K562 (cell line): ENCODE measurements at regions not wholly inside any gene's neighbourhood (a gene's known extent, or its start where the extent isn't known, plus 50 kb on each side); places are given as distances from the start of the nearest gene placed in this dataset.

Source experiments
- HDGF ChIP-seq: fragments of 450-650 bp; IDR thresholded peaks from 2 replicates; pipeline ENCODE4 v1.6.1; 2016
- HMG20B ChIP-seq: fragments of 250-450 bp; sonication (Bioruptor Pico); IDR thresholded peaks from 2 replicates; pipeline ENCODE4 v1.5.0; 2021; ENCODE audit warnings: mild to moderate bottlenecking
- MCM2 ChIP-seq: fragments of 450-650 bp; IDR thresholded peaks from 2 replicates; pipeline ENCODE4 v1.6.1; 2017; ENCODE audit warnings: low read depth, mild to moderate bottlenecking
- MYC ChIP-seq, 2 experiments: fragments of 250-450 bp in 1 of 2; sonication (Bioruptor Pico) in 1 of 2; IDR thresholded peaks; 2 replicates each; pipeline versions ENCODE4 v1.5.1 to v1.6.1; 2012 to 2021; ENCODE audit warnings: low read depth in 2 of 2, borderline replicate concordance in 1 of 2, improper control_type of control experiment in 1 of 2, low read length in 1 of 2, mild to moderate bottlenecking in 1 of 2, moderate library complexity in 1 of 2
- SMARCA4 ChIP-seq: fragments of 450-650 bp; IDR thresholded peaks from 2 replicates; pipeline ENCODE4 v1.6.1; 2016
- YY1 ChIP-seq, 3 experiments: IDR thresholded peaks; 2 replicates each; pipeline ENCODE4 v1.6.1; 2011; ENCODE audit warnings: low read length in 2 of 3, mild to moderate bottlenecking in 2 of 3, moderate library complexity in 2 of 3, borderline replicate concordance in 1 of 3, control low read depth in 1 of 3, low read depth in 1 of 3; ENCODE audit not compliant: insufficient read depth in 3 of 3, insufficient replicate concordance in 2 of 3, control insufficient read depth in 1 of 3, insufficient read length in 1 of 3; ENCODE audit errors: extremely low read depth in 1 of 3
- ZFX ChIP-seq: sonication (generic); formaldehyde crosslinking; IDR thresholded peaks from 2 replicates; pipeline ENCODE4 v1.8.0; 2022; ENCODE audit warnings: mild to moderate bottlenecking, missing genetic modification reagents, moderate library complexity
- TF ChIP-seq, protein P1 (sequence below), 3 experiments: IDR thresholded peaks in 2 of 3; conservative IDR thresholded peaks in 1 of 3; 2 replicates each; pipeline ENCODE4 v1.5.1; 2011 to 2012; ENCODE audit warnings: low read length in 3 of 3, mild to moderate bottlenecking in 3 of 3, control low read depth in 2 of 3, improper control_type of control experiment in 1 of 3, inconsistent platforms in 1 of 3, low read depth in 1 of 3, mixed read lengths in 1 of 3, moderate library complexity in 1 of 3; ENCODE audit not compliant: insufficient read depth in 2 of 3
- TF ChIP-seq, protein P2 (sequence below), 2 experiments: fragments of 450-650 bp; IDR thresholded peaks; 2 replicates each; pipeline ENCODE4 v1.6.1; 2016
- TF ChIP-seq, protein P3 (sequence below): fragments of 450-650 bp; IDR thresholded peaks from 2 replicates; pipeline ENCODE4 v1.6.1; 2016; ENCODE audit warnings: missing biosample characterization, missing genetic modification characterization
- TF ChIP-seq, protein P4 (sequence below), 2 experiments: fragments of 450-650 bp; formaldehyde crosslinking in 1 of 2; IDR thresholded peaks; 2 replicates each; pipeline versions ENCODE4 v1.4.0 to v1.6.1; 2014 to 2020; ENCODE audit warnings: mild to moderate bottlenecking in 2 of 2, borderline replicate concordance in 1 of 2, low read depth in 1 of 2
- TF ChIP-seq, protein P5 (sequence below): sonication (generic); formaldehyde crosslinking; IDR thresholded peaks from 2 replicates; pipeline ENCODE4 v1.9.0; 2022; ENCODE audit warnings: mild to moderate bottlenecking, missing genetic modification reagents

DNA sequence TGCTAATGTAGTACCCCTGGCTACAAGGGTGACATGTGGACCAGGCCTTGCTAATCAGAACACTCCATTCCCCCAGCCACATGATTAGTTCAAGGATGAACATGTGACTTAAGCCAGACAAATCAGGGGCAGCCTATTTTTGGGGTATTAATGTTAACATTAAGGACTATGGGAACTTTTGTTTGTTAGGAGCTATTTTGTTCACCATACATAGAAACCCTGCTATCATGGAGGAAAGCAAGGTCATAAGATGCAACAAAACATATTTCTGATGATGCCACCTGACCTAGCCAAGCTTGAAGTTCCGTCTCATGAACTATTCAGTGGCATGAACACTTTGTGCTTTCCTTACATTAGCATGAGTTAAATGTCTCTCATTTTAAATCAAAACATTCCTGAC is 90.8 kb upstream of the PELI2 start:
- TF ChIP-seq, protein P1, sequence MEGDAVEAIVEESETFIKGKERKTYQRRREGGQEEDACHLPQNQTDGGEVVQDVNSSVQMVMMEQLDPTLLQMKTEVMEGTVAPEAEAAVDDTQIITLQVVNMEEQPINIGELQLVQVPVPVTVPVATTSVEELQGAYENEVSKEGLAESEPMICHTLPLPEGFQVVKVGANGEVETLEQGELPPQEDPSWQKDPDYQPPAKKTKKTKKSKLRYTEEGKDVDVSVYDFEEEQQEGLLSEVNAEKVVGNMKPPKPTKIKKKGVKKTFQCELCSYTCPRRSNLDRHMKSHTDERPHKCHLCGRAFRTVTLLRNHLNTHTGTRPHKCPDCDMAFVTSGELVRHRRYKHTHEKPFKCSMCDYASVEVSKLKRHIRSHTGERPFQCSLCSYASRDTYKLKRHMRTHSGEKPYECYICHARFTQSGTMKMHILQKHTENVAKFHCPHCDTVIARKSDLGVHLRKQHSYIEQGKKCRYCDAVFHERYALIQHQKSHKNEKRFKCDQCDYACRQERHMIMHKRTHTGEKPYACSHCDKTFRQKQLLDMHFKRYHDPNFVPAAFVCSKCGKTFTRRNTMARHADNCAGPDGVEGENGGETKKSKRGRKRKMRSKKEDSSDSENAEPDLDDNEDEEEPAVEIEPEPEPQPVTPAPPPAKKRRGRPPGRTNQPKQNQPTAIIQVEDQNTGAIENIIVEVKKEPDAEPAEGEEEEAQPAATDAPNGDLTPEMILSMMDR (IDR thresholded peaks at IDR 0.05 in 2 of 3, conservative IDR thresholded peaks at IDR 0.05 in 1 of 3; ENCODE audit: insufficient read depth in 2 of 3, low read depth in 1 of 3, low read length in 3 of 3), result no peak
- no peak for TF ChIP-seq SMARCA4
- TF ChIP-seq MYC (IDR thresholded peaks at IDR 0.05; ENCODE audit: low read depth, low read length), result no peak
- no peak for TF ChIP-seq MYC (CRISPR knock-in tag; IDR thresholded peaks at IDR 0.05; ENCODE audit: borderline replicate concordance, low read depth)
- no peak for TF ChIP-seq HMG20B
- TF ChIP-seq HDGF, result no peak
- no peak for TF ChIP-seq MCM2
- TF ChIP-seq, protein P2, sequence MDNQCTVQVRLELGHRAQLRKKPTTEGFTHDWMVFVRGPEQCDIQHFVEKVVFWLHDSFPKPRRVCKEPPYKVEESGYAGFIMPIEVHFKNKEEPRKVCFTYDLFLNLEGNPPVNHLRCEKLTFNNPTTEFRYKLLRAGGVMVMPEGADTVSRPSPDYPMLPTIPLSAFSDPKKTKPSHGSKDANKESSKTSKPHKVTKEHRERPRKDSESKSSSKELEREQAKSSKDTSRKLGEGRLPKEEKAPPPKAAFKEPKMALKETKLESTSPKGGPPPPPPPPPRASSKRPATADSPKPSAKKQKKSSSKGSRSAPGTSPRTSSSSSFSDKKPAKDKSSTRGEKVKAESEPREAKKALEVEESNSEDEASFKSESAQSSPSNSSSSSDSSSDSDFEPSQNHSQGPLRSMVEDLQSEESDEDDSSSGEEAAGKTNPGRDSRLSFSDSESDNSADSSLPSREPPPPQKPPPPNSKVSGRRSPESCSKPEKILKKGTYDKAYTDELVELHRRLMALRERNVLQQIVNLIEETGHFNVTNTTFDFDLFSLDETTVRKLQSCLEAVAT (IDR thresholded peaks at IDR 0.05), result no peak
- TF ChIP-seq, protein P3, sequence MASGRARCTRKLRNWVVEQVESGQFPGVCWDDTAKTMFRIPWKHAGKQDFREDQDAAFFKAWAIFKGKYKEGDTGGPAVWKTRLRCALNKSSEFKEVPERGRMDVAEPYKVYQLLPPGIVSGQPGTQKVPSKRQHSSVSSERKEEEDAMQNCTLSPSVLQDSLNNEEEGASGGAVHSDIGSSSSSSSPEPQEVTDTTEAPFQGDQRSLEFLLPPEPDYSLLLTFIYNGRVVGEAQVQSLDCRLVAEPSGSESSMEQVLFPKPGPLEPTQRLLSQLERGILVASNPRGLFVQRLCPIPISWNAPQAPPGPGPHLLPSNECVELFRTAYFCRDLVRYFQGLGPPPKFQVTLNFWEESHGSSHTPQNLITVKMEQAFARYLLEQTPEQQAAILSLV (tag), result no peak
- TF ChIP-seq ZFX (CRISPR knock-in tag), result no peak
- TF ChIP-seq YY1 (IDR thresholded peaks at IDR 0.05; ENCODE audit: borderline replicate concordance in 1 of 3, control insufficient read depth in 1 of 3, extremely low read depth in 1 of 3, insufficient read depth in 3 of 3, insufficient read length in 1 of 3, insufficient replicate concordance in 2 of 3, low read depth in 1 of 3, low read length in 2 of 3), result no peak
- TF ChIP-seq, protein P4, sequence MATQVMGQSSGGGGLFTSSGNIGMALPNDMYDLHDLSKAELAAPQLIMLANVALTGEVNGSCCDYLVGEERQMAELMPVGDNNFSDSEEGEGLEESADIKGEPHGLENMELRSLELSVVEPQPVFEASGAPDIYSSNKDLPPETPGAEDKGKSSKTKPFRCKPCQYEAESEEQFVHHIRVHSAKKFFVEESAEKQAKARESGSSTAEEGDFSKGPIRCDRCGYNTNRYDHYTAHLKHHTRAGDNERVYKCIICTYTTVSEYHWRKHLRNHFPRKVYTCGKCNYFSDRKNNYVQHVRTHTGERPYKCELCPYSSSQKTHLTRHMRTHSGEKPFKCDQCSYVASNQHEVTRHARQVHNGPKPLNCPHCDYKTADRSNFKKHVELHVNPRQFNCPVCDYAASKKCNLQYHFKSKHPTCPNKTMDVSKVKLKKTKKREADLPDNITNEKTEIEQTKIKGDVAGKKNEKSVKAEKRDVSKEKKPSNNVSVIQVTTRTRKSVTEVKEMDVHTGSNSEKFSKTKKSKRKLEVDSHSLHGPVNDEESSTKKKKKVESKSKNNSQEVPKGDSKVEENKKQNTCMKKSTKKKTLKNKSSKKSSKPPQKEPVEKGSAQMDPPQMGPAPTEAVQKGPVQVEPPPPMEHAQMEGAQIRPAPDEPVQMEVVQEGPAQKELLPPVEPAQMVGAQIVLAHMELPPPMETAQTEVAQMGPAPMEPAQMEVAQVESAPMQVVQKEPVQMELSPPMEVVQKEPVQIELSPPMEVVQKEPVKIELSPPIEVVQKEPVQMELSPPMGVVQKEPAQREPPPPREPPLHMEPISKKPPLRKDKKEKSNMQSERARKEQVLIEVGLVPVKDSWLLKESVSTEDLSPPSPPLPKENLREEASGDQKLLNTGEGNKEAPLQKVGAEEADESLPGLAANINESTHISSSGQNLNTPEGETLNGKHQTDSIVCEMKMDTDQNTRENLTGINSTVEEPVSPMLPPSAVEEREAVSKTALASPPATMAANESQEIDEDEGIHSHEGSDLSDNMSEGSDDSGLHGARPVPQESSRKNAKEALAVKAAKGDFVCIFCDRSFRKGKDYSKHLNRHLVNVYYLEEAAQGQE (IDR thresholded peaks at IDR 0.05; ENCODE audit: borderline replicate concordance), result no peak
- TF ChIP-seq, protein P4 (CRISPR knock-in tag; IDR thresholded peaks at IDR 0.05; ENCODE audit: low read depth), result no peak
- TF ChIP-seq, protein P5, sequence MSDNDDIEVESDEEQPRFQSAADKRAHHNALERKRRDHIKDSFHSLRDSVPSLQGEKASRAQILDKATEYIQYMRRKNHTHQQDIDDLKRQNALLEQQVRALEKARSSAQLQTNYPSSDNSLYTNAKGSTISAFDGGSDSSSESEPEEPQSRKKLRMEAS (CRISPR knock-in tag), result no peak
